Stimulated activated naive B cell treated with anti-CD40 and anti-IgM and Interleukin-4, amounts not matched to agents 10 μg/mL and 1 μg/mL and 100 μg/mL, for 72 hours (primary cell): ENCODE measurements at regions not wholly inside any gene's neighbourhood (a gene's known extent, or its start where the extent isn't known, plus 50 kb on each side); places are given as distances from the start of the nearest gene placed in this dataset.
A peak's percentile ranks its signal among the peaks of the same experiment; 100 is the strongest.

Experiments
- ATAC-seq, 2 donors: fragments of 150-1000 bp; cut with Tn5 transposase; replicated peaks; 2 replicates each; pipeline ENCODE4 v1.10.0; 2021; ENCODE audit warnings: moderate library complexity in 1 of 2
- DNase-seq: peaks from one replicate; pipeline ENCODE4 v3.0.0; 2021
- H3K27ac Mint-ChIP-seq: one replicate; pipeline ENCODE4 v1.8.0; 2022; ENCODE audit warnings: mild to moderate bottlenecking, mixed read lengths
- H3K27me3 Mint-ChIP-seq, 2 donors: one replicate each; pipeline ENCODE4 v1.8.0; 2022; ENCODE audit warnings: mixed read lengths in 2 of 2
- H3K36me3 Mint-ChIP-seq, 2 donors: one replicate each; pipeline ENCODE4 v1.8.0; 2022; ENCODE audit warnings: mixed read lengths in 2 of 2, mild to moderate bottlenecking in 1 of 2
- H3K4me1 Mint-ChIP-seq, 2 donors: one replicate each; pipeline ENCODE4 v1.8.0; 2022; ENCODE audit warnings: mixed read lengths in 2 of 2, mild to moderate bottlenecking in 1 of 2
- H3K4me3 Mint-ChIP-seq, 2 donors: one replicate each; pipeline ENCODE4 v1.8.0; 2022; ENCODE audit warnings: mild to moderate bottlenecking in 2 of 2, mixed read lengths in 2 of 2, moderate library complexity in 1 of 2
- H3K9me3 Mint-ChIP-seq, 2 donors: one replicate each; pipeline ENCODE4 v1.8.0; 2022; ENCODE audit warnings: mixed read lengths in 2 of 2, mild to moderate bottlenecking in 1 of 2

GRCh38 chr6:170483413-170483812 lies 69.7 kb downstream of the PSMB1 start:
- Mint-ChIP-seq H3K9me3 (peaks cover 7 to 9% of the 10 kb centered on the region in 2 donors), H3K36me3 (peaks cover 0 to 2% of the 10 kb centered on the region in 2 donors), H3K27ac (no peak overlapping the region), H3K27me3 (peaks cover 5 to 19% of the 10 kb centered on the region in 2 donors), H3K4me1 (no peaks in the 10 kb centered on the region), H3K4me3 (no peak overlapping the region)
- ATAC-seq (no peak), DNase-seq (no peak)

- Mint-ChIP-seq H3K36me3 (peaks cover 0 to 2% of the 10 kb centered on the region in 2 donors), H3K27me3 (peaks cover 6 to 13% of the 10 kb centered on the region in 2 donors), H3K9me3 (peaks cover 7 to 9% of the 10 kb centered on the region in 2 donors), H3K4me3 (no peak overlapping the region), H3K4me1 (no peaks in the 10 kb centered on the region), H3K27ac (no peak overlapping the region)
- ATAC-seq (no peak), DNase-seq (no peak)
Observed at GRCh38 chr6:170480050-170480692, 72.9 kb downstream of the PSMB1 start.

- Mint-ChIP-seq H3K27me3 (peaks cover 11 to 13% of the 10 kb centered on the region in 2 donors), H3K36me3 (no peaks in the 10 kb centered on the region), H3K4me3 (no peak overlapping the region), H3K9me3 (no peaks in the 10 kb centered on the region), H3K4me1 (no peaks in the 10 kb centered on the region), H3K27ac (no peak overlapping the region)
- DNase-seq (no peak), ATAC-seq (peak; percentile 80 to 84)
Observed at GRCh38 chr6:170476360-170476759, 76.7 kb downstream of the PSMB1 start.

GRCh38 chr6:170475118-170475517 lies 78.0 kb downstream of the PSMB1 start:
- ATAC-seq (peak; percentile 27 to 34), DNase-seq (no peak)
- H3K9me3 Mint-ChIP-seq, result no peaks in the 10 kb centered on the region
- no peaks in the 10 kb centered on the region for H3K36me3 Mint-ChIP-seq
- H3K27ac Mint-ChIP-seq, result no peak overlapping the region
- H3K4me1 Mint-ChIP-seq, result no peaks in the 10 kb centered on the region
- peaks cover 7 to 11% of the 10 kb centered on the region in 2 donors for H3K27me3 Mint-ChIP-seq
- H3K4me3 Mint-ChIP-seq, result no peak overlapping the region

GRCh38 chr6:170473801-170474200 lies 79.3 kb downstream of the PSMB1 start:
- H3K4me3 Mint-ChIP-seq, result no peak overlapping the region
- DNase-seq (no peak), ATAC-seq (no peak)
- no peak overlapping the region for H3K27ac Mint-ChIP-seq
- H3K4me1 Mint-ChIP-seq, result no peaks in the 10 kb centered on the region
- H3K36me3 Mint-ChIP-seq, result no peaks in the 10 kb centered on the region
- H3K9me3 Mint-ChIP-seq, result no peaks in the 10 kb centered on the region
- peaks cover 7 to 11% of the 10 kb centered on the region in 2 donors for H3K27me3 Mint-ChIP-seq

- H3K36me3 Mint-ChIP-seq, result no peaks in the 10 kb centered on the region
- no peak overlapping the region for H3K27ac Mint-ChIP-seq
- H3K4me1 Mint-ChIP-seq, result no peaks in the 10 kb centered on the region
- DNase-seq (no peak), ATAC-seq (no peak)
- H3K9me3 Mint-ChIP-seq, result no peaks in the 10 kb centered on the region
- H3K4me3 Mint-ChIP-seq, result no peak overlapping the region
- H3K27me3 Mint-ChIP-seq, result peaks cover 7 to 9% of the 10 kb centered on the region in 2 donors
Observed at GRCh38 chr6:170473301-170473717, 79.8 kb downstream of the PSMB1 start.

GRCh38 chr6:170471491-170471890 lies 81.6 kb downstream of the PSMB1 start:
- H3K36me3 Mint-ChIP-seq, result no peaks in the 10 kb centered on the region
- peaks cover 4 to 7% of the 10 kb centered on the region in 2 donors for H3K27me3 Mint-ChIP-seq
- ATAC-seq, result no peak
- H3K27ac Mint-ChIP-seq, result no peak overlapping the region
- H3K4me3 Mint-ChIP-seq, result no peak overlapping the region
- no peak for DNase-seq
- peaks cover 0 to 2% of the 10 kb centered on the region in 2 donors for H3K9me3 Mint-ChIP-seq
- no peaks in the 10 kb centered on the region for H3K4me1 Mint-ChIP-seq

GRCh38 chr6:170470734-170471133 lies 82.4 kb downstream of the PSMB1 start:
- Mint-ChIP-seq H3K4me3 (no peak overlapping the region), H3K36me3 (no peaks in the 10 kb centered on the region), H3K27me3 (peaks cover 4 to 7% of the 10 kb centered on the region in 2 donors), H3K9me3 (peaks cover 0 to 3% of the 10 kb centered on the region in 2 donors), H3K27ac (no peak overlapping the region), H3K4me1 (no peaks in the 10 kb centered on the region)
- ATAC-seq (no peak), DNase-seq (no peak)

- Mint-ChIP-seq H3K4me3 (no peak overlapping the region), H3K27me3 (peaks cover 11 to 15% of the 10 kb centered on the region in 2 donors), H3K9me3 (peaks cover 0 to 3% of the 10 kb centered on the region in 2 donors), H3K4me1 (peaks cover 7 to 9% of the 10 kb centered on the region in 2 donors), H3K27ac (no peak overlapping the region), H3K36me3 (no peaks in the 10 kb centered on the region)
- DNase-seq, result no peak
- ATAC-seq, result no peak
Observed at GRCh38 chr6:170464524-170464979, 88.6 kb downstream of the PSMB1 start.

- DNase-seq (no peak), ATAC-seq (no peak)
- H3K27me3 Mint-ChIP-seq, result peaks cover 11 to 17% of the 10 kb centered on the region in 2 donors
- peaks cover 0 to 3% of the 10 kb centered on the region in 2 donors for H3K9me3 Mint-ChIP-seq
- no peaks in the 10 kb centered on the region for H3K36me3 Mint-ChIP-seq
- no peak overlapping the region for H3K27ac Mint-ChIP-seq
- H3K4me1 Mint-ChIP-seq, result peaks cover 9 to 12% of the 10 kb centered on the region in 2 donors
- no peak overlapping the region for H3K4me3 Mint-ChIP-seq
Observed at GRCh38 chr6:170464080-170464479, 89.0 kb downstream of the PSMB1 start.

- Mint-ChIP-seq H3K27me3 (peaks cover 11 to 17% of the 10 kb centered on the region in 2 donors), H3K4me3 (no peak overlapping the region), H3K27ac (no peak overlapping the region), H3K9me3 (peaks cover 0 to 3% of the 10 kb centered on the region in 2 donors), H3K4me1 (peaks cover 9 to 12% of the 10 kb centered on the region in 2 donors), H3K36me3 (no peaks in the 10 kb centered on the region)
- DNase-seq (no peak), ATAC-seq (no peak)
Observed at GRCh38 chr6:170463101-170463721, 89.9 kb downstream of the PSMB1 start.

- Mint-ChIP-seq H3K4me3 (no peak overlapping the region), H3K4me1 (peaks cover 9 to 12% of the 10 kb centered on the region in 2 donors), H3K27me3 (peaks cover 11 to 17% of the 10 kb centered on the region in 2 donors), H3K27ac (no peak overlapping the region), H3K36me3 (no peaks in the 10 kb centered on the region), H3K9me3 (peaks cover 0 to 2% of the 10 kb centered on the region in 2 donors)
- DNase-seq (no peak), ATAC-seq (no peak)
Observed at GRCh38 chr6:170462366-170463020, 90.6 kb downstream of the PSMB1 start.

- ATAC-seq, result no peak
- H3K36me3 Mint-ChIP-seq, result no peaks in the 10 kb centered on the region
- peaks cover 0 to 2% of the 10 kb centered on the region in 2 donors for H3K9me3 Mint-ChIP-seq
- H3K4me1 Mint-ChIP-seq, result peaks cover 9 to 12% of the 10 kb centered on the region in 2 donors
- no peak for DNase-seq
- no peak overlapping the region for H3K4me3 Mint-ChIP-seq
- peaks cover 11 to 17% of the 10 kb centered on the region in 2 donors for H3K27me3 Mint-ChIP-seq
- no peak overlapping the region for H3K27ac Mint-ChIP-seq
Observed at GRCh38 chr6:170461556-170462365, 91.3 kb downstream of the PSMB1 start.

GRCh38 chr6:170461111-170461510 lies 92.0 kb downstream of the PSMB1 start:
- no peaks in the 10 kb centered on the region for H3K36me3 Mint-ChIP-seq
- peaks cover 9 to 12% of the 10 kb centered on the region in 2 donors for H3K4me1 Mint-ChIP-seq
- DNase-seq (no peak), ATAC-seq (no peak)
- peaks cover 11 to 21% of the 10 kb centered on the region in 2 donors for H3K27me3 Mint-ChIP-seq
- H3K9me3 Mint-ChIP-seq, result peaks cover 0 to 2% of the 10 kb centered on the region in 2 donors
- no peak overlapping the region for H3K27ac Mint-ChIP-seq
- H3K4me3 Mint-ChIP-seq, result no peak overlapping the region
